ENCODE measurements at regions not wholly inside any gene's neighbourhood (a gene's known extent, or its start where the extent isn't known, plus 50 kb on each side); places are given as distances from the start of the nearest gene placed in this dataset.
A peak's percentile ranks its signal among the peaks of the same experiment; 100 is the strongest.

DNA sequence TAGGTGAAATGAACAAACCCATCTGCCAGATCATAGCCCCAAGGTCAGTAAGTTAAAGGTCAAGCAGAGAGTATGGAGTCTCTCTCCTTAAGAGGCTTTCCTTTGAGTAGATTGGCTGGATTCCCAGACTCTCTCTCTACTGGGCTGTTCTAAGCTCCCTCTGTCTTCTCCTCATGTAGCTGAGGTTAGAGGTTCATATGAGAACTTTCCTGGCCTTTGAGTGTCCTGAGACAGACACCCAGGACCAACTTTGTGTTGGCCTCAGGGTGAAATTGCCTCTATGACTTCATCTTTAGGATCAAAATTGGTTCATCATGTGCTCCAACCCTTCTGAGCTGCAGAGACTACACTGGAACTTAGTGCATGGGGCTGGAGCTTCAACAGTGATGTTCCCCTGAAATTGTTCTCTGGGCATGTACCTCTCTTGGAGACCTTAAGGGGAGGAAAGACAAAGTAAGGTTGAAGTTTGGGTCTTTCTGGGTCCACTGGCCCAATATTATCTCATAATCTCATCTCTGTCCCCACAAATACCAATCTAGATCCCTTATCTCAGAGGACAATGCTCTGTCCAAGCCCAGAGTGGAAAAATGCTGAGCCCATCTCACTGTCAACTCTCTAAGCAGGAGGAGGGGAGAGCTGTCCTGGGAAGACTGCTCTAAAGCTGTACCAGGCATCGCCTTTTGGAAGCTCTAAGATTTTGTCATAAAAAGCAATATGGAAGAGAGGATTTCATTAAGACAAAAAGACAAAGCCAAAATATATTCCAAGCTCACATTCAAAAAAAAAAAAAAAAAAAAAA, 177.3 kb upstream of the ARL4C start:
- Mint-ChIP-seq H3K27me3 (ENCODE audit: unreplicated experiment) (no peaks in the 10 kb centered on the region), H3K9me3 (ENCODE audit: unreplicated experiment) (peaks cover 2% of the 10 kb centered on the region), H3K36me3 (ENCODE audit: unreplicated experiment) (peaks cover 17% of the 10 kb centered on the region), H3K4me1 (ENCODE audit: low read depth, unreplicated experiment) (peaks cover 6% of the 10 kb centered on the region), H3K27ac (ENCODE audit: unreplicated experiment) (no peak overlapping the region), H3K4me3 (ENCODE audit: unreplicated experiment) (no peak overlapping the region)
- DNase-seq = no peak
- TF ChIP-seq, protein P1, sequence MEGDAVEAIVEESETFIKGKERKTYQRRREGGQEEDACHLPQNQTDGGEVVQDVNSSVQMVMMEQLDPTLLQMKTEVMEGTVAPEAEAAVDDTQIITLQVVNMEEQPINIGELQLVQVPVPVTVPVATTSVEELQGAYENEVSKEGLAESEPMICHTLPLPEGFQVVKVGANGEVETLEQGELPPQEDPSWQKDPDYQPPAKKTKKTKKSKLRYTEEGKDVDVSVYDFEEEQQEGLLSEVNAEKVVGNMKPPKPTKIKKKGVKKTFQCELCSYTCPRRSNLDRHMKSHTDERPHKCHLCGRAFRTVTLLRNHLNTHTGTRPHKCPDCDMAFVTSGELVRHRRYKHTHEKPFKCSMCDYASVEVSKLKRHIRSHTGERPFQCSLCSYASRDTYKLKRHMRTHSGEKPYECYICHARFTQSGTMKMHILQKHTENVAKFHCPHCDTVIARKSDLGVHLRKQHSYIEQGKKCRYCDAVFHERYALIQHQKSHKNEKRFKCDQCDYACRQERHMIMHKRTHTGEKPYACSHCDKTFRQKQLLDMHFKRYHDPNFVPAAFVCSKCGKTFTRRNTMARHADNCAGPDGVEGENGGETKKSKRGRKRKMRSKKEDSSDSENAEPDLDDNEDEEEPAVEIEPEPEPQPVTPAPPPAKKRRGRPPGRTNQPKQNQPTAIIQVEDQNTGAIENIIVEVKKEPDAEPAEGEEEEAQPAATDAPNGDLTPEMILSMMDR (IDR thresholded peaks at IDR 0.05; ENCODE audit: partially characterized antibody, unreplicated experiment) = no peak

GRCh38 chr2:234673501-234673900, 176.6 kb upstream of the ARL4C start:
- TF ChIP-seq, protein P1 (IDR thresholded peaks at IDR 0.05; ENCODE audit: partially characterized antibody, unreplicated experiment) = no peak
- H3K4me1 Mint-ChIP-seq (ENCODE audit: low read depth, unreplicated experiment) = peaks cover 6% of the 10 kb centered on the region

DNA sequence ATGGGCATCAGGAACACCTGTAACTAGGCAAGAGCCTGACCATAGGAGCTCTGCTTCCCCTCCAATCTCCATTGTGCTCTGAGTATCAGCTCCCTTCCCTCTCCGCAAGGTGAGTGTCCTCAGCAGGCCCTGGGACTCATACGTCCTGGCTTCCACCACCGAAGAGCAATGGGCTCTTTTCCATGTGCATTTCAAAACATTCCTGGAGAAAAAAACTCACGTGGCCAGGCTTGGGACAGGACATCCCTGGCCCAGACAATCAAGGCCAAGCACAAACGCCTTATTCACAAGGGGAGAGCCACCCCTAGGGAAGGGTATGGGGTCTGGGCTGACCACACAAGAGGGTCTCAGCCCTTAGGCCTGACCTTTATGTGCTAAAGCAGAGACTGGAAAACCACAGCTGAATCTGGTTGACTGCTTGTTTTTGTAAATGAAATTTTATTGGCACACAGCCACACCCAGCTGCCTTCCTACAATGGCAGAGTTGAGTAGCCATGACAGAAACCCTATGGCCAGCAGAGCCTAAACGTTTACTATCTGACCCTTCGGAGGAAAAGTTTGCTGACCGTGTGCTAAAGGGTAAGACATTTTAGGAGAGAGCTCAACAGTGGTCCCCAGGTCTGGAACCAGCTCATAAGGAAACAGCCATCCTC, 175.7 kb upstream of the ARL4C start:
- DNase-seq = no peak
- Mint-ChIP-seq H3K4me1 (ENCODE audit: low read depth, unreplicated experiment) (peaks cover 6% of the 10 kb centered on the region), H3K9me3 (ENCODE audit: unreplicated experiment) (no peaks in the 10 kb centered on the region)

More at GRCh38 chr2:234673501-234673900, 176.6 kb upstream of the ARL4C start:
- no peak overlapping the region for H3K4me3 Mint-ChIP-seq (ENCODE audit: unreplicated experiment)
- no peak for DNase-seq
- peaks cover 17% of the 10 kb centered on the region for H3K36me3 Mint-ChIP-seq (ENCODE audit: unreplicated experiment)
- H3K9me3 Mint-ChIP-seq (ENCODE audit: unreplicated experiment) = peaks cover 2% of the 10 kb centered on the region
- no peak overlapping the region for H3K27ac Mint-ChIP-seq (ENCODE audit: unreplicated experiment)
- no peaks in the 10 kb centered on the region for H3K27me3 Mint-ChIP-seq (ENCODE audit: unreplicated experiment)

GRCh38 chr2:234671716-234672115, 174.8 kb upstream of the ARL4C start:
- Mint-ChIP-seq H3K27ac (ENCODE audit: unreplicated experiment) (no peak overlapping the region), H3K27me3 (ENCODE audit: unreplicated experiment) (no peaks in the 10 kb centered on the region), H3K36me3 (ENCODE audit: unreplicated experiment) (peaks cover 17% of the 10 kb centered on the region), H3K4me1 (ENCODE audit: low read depth, unreplicated experiment) (peaks cover 6% of the 10 kb centered on the region), H3K4me3 (ENCODE audit: unreplicated experiment) (no peak overlapping the region), H3K9me3 (ENCODE audit: unreplicated experiment) (no peaks in the 10 kb centered on the region)
- TF ChIP-seq, protein P1 (IDR thresholded peaks at IDR 0.05; ENCODE audit: partially characterized antibody, unreplicated experiment) = no peak
- DNase-seq = no peak

More for the DNA sequence above, 175.7 kb upstream of the ARL4C start:
- TF ChIP-seq, protein P1 (IDR thresholded peaks at IDR 0.05; ENCODE audit: partially characterized antibody, unreplicated experiment) = no peak
- peaks cover 17% of the 10 kb centered on the region for H3K36me3 Mint-ChIP-seq (ENCODE audit: unreplicated experiment)
- H3K27me3 Mint-ChIP-seq (ENCODE audit: unreplicated experiment) = no peaks in the 10 kb centered on the region
- no peak overlapping the region for H3K4me3 Mint-ChIP-seq (ENCODE audit: unreplicated experiment)
- no peak overlapping the region for H3K27ac Mint-ChIP-seq (ENCODE audit: unreplicated experiment)

- no peaks in the 10 kb centered on the region for H3K9me3 Mint-ChIP-seq (ENCODE audit: unreplicated experiment)
- H3K27ac Mint-ChIP-seq (ENCODE audit: unreplicated experiment) = peak overlapping the region; percentile 38
- H3K4me1 Mint-ChIP-seq (ENCODE audit: low read depth, unreplicated experiment) = peaks cover 6% of the 10 kb centered on the region
- TF ChIP-seq, protein P1 (IDR thresholded peaks at IDR 0.05; ENCODE audit: partially characterized antibody, unreplicated experiment) = no peak
- no peak for DNase-seq
- H3K27me3 Mint-ChIP-seq (ENCODE audit: unreplicated experiment) = no peaks in the 10 kb centered on the region
- H3K4me3 Mint-ChIP-seq (ENCODE audit: unreplicated experiment) = no peak overlapping the region
- peaks cover 19% of the 10 kb centered on the region for H3K36me3 Mint-ChIP-seq (ENCODE audit: unreplicated experiment)
Measured at GRCh38 chr2:234671231-234671630, 174.3 kb upstream of the ARL4C start.

Measured in glutamatergic neuron (in vitro differentiated cells).